Hematopoietic multipotent progenitor cell treated with erythropoietin and hydrocortisone succinate and interleukin-3 and kit ligand, for 8 days (in vitro differentiated cells): ENCODE measurements at regions not wholly inside any gene's neighbourhood (a gene's known extent, or its start where the extent isn't known, plus 50 kb on each side); places are given as distances from the start of the nearest gene placed in this dataset.
A peak's percentile ranks its signal among the peaks of the same experiment; 100 is the strongest.
"Not testable (repeated sequence)": the region's sequence is repeated elsewhere in the genome, so short reads cannot be mapped to it uniquely, and the experiment has no call there.

ENCODE experiments used
- DNase-seq: peaks from one replicate; pipeline ENCODE4 v3.0.0-alpha.2; 2015

GRCh38 chr2:121818546-121818945, 63.1 kb downstream of the TSN start:
- no peak for DNase-seq

- DNase-seq: no peak
Measured at GRCh38 chr2:121819846-121820245, 64.4 kb downstream of the TSN start.

GRCh38 chr2:121821476-121822158, 66.2 kb downstream of the TSN start:
- DNase-seq: no peak

- DNase-seq: no peak
Measured at GRCh38 chr2:121824264-121824663, 68.8 kb downstream of the TSN start.

DNA sequence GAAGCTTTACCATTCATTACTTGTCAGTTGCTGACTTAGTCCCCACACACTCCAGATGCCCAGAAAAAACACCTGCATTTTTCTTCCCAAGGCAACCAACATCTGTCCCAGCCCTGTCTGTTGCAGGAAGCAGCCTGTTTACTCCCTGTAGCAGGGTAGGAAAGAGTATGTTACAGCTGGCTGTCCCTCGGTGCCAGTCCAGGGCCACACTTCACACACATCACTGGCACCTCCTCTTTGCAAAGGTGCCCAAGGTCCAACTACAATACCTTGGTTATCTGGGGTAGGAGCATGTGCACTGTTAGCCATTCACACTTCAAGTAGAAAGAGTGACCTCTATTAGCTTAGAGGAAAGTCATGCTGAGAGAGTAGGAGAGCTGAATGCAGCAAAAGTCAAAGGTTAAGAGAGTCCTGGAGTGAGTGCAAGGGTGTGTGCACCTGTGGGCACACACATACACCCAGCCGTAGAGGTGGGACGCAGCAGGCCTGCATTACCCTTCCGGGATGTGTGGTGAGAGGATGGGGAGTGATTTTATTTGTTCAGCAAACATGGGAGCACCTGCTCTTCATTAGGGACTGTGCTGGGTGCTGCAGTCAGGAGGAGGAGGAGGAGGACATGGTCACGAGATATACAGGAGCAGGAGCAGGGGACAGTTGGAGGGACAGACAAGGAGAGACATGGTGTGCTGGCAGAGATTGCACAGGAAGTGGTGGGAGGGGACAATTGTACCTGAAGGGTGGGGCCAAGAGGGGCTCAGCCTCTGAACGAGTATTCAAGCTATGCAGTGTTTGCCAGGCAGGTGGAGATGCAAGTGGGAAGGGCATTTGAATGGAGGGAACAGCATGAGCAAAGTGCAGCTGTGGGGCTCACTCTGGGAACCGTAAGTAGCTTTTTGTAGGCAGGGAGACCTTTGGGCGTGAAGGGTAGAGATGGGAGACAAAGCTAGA, 69.8 kb downstream of the TSN start:
- no peak for DNase-seq

GRCh38 chr2:121826036-121826435, 70.6 kb downstream of the TSN start:
- DNase-seq: no peak

GRCh38 chr2:121828281-121828731, 72.9 kb downstream of the TSN start:
- DNase-seq: no peak

GRCh38 chr2:121830809-121831208, 75.4 kb downstream of the TSN start:
- DNase-seq: no peak

DNA sequence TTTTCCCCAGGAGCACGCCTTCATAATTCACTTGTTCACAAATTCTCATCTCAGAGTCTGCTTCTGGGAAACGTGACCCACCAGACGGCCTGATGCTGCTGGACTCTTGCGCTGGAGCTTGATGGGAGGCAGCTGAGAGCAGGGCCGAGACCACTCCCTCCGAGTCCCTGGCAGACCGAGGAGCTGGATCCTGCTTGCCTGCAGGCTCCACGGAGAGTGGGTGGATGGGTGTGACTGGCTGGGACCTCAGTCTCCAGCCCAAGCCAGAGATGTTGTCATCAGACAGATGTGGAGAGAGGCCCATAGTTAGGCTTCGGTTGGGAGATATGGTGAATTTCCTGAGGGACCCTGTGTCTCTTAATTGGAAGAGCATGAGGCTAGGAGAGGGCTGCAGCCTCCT, 76.4 kb downstream of the TSN start:
- DNase-seq: no peak

- no peak for DNase-seq
Measured at GRCh38 chr2:121832412-121833357, 77.2 kb downstream of the TSN start.

- DNase-seq: no peak
Measured at GRCh38 chr2:121833358-121833723, 77.9 kb downstream of the TSN start.

DNA sequence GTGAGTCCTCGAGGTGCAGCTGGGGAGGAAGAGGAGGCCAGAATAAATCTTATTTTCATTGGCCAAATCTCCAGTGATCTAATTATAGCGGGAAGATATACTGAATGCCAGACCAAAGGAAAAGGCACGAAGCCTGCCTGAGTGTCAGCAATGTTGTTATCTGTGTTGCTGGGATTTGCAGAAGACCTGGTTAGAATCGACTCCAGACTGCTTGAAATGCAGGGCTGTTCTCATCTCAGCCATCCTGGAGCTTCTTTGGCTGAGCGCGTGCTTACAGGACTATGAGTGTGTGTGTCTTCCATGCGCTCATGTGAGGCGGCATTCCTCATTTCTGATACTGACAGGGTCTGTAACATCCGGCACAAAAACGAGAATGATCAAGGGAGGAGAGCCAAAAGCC, 81.2 kb downstream of the TSN start:
- DNase-seq: no peak

DNA sequence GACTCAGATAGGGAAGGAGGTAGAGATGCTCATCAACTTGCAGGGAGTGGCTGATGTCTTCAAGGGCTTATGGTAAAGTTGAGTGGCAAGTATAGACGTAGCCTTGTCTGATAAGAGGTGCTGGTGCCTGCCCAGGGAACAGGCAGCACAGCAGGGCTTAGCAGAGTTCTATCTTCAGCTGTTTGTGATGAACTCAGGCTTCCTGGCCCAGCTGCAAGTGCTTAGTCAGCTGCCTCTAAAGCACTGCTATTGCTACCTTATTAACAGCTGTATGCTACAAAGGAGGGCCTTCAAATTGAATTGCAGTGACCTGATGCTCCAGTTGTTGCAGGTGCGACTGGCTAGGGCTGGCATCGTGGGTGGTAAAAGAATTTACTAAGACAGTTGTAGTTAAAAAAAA, 82.1 kb downstream of the TSN start:
- DNase-seq: no peak

GRCh38 chr2:121838551-121838950, 83.1 kb downstream of the TSN start:
- DNase-seq: no peak

DNA sequence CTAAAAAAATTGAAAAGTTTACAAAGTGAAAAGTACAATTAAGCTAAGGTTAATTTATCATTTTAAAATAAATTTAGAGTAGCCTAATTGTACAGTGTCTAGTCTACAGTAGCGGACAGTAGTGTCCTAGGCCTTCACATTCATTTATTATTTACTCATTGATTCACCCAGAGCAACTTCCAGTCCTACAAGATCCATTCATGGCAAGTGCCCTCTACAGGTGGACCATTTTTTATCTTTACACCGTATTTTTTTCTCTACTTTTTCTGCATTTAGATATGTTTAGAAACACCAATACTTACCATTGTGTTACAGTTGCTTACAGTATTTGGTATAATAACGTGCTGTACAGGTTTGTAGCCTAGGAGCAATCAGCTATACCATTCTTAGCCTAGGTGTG, 84.1 kb downstream of the TSN start:
- no peak for DNase-seq

DNA sequence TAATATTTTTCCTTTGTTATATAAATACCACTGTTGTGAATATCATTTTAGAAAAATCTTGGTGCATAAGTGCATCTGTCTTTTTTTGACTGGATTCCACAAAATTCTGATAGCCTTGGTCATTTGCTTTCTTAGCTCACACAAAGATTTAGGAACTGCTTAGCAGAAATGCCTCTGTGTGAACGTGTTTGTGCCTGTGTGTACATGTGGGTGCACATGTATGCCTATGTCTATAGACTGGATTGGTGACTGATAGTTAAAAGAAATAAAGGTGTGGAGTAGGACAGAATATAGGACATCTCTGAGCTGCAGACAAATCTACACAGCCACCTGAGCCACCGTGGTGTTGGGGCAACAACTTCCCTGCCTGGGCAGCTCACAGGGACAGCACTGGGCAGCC, 93.8 kb downstream of the TSN start:
- no peak for DNase-seq

GRCh38 chr2:121853149-121853548, 97.7 kb downstream of the TSN start:
- not testable (repeated sequence) for DNase-seq

DNA sequence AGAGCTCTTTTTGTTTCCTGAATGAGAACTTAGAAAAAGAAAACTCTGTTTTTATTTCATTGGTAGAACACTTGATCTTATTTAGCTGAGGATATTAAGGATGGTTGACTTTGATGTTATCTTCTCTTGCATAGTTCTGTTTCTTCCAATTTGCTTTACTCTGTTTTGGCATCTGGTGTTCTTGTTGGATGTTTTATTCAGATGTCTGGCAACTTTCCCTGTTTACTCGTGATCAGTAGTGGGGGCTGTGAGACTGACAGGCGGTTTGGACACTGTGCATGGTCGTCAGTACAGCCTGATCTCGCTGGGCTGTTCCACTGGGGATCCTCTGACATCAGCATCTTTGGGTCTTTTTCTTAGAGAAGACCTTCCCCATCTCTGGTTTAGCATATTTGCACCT, 100.1 kb downstream of the TSN start:
- DNase-seq: no peak

DNA sequence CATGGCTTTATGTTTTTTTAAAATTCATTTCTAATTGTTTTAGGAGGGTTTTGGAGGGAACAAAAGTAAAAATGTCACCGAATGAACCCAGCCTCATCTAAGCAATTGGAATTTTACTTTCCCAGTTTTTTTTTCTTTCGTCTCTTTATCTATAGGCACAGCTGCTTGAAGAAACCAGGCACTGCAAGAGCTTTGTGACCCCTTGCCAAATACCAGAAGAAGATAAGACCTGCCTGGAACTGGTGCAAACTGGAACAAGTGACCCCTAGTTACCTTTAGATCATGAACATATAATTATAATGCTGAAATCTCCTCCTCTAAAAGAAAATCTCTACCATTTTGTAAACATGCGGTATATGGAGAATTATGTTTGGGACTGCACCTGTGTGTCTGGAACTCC, 100.9 kb downstream of the TSN start:
- peak; percentile 12 for DNase-seq

DNA sequence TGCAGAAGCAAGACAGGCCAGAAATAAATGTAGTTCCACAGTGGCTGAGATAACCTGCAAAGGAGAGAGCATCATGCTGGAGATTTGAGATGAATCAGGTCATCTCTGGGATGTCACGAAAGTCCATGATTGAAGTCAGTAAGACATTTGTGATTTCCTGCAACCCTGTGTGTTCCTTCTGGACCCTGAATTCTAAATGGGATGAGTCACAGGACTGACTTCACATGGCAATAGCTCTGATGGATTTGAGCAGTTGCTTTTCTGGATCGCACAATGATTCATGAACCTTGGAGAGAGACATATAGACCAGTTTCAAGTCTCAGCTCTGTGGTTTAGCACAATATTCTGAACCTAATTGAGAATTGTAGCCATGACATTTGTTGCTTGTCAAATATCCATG, 102.9 kb downstream of the TSN start:
- no peak for DNase-seq

DNA sequence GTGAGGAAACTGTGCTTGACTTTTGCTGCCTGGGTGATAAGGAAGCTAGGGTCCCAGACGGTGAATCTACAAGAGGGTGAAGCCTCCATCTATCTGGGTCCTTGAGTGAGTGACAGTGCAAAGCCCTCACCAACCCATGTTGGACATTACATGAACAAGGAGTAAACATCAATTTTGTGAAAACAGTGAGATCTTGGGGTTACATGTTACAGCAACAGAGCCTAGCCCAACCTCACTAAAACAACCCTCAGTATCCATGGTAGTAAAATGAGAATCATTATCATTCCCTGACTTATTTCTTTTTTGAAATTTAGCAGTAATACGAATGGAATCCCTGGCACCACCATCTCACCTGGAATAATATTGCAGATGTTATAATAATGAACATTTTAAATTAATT, 103.4 kb downstream of the TSN start:
- DNase-seq: no peak

- no peak for DNase-seq
Measured at GRCh38 chr2:121860033-121860757, 104.7 kb downstream of the TSN start.
